GM21717 (cell line): ENCODE measurements at regions not wholly inside any gene's neighbourhood (a gene's known extent, or its start where the extent isn't known, plus 50 kb on each side); places are given as distances from the start of the nearest gene placed in this dataset.

Experiments
- ATAC-seq: cut with Tn5 transposase; IDR thresholded peaks from one replicate; pipeline ENCODE4 v1.9.1; 2021; ENCODE audit warnings: mild to moderate bottlenecking, moderate library complexity; ENCODE audit not compliant: unreplicated experiment

DNA sequence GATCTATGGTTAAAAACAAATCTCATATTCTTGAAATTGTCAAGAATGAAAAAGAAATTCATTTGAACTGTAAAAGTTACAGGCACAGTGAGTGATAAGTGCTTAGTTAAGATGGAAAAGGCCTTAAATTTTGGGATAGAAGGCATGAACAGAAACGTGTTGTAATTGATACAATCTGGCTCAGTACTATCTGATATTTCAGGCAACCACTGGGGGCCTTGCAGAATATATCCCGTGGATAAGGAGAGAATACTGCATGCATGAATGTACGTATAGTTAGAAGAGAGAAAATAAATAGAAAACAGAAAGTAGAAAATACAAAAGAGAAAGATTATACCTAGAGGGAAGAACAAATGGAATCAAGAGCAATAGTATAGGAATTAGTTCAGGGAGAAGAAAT is 741.4 kb upstream of the CCDC54 start:
- ATAC-seq, result no peak

DNA sequence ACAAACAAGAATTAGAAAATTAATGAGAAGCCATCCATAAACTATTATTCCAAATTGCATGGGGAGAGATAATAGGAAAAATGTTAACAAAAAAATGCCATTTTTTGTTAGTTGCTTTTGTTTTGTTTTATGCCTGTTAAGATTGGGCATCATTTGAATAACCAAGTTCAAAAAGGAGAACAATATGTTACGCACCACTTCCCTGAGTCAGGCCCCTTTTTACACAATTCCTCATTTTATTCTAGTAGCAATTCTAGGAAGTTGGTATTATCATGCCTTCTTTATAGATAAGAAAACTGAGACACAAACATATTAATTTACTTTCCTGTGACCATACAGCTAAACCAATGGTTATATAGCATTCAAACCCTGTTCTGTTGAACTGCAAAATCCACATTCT is 736.9 kb upstream of the CCDC54 start:
- ATAC-seq, result no peak

DNA sequence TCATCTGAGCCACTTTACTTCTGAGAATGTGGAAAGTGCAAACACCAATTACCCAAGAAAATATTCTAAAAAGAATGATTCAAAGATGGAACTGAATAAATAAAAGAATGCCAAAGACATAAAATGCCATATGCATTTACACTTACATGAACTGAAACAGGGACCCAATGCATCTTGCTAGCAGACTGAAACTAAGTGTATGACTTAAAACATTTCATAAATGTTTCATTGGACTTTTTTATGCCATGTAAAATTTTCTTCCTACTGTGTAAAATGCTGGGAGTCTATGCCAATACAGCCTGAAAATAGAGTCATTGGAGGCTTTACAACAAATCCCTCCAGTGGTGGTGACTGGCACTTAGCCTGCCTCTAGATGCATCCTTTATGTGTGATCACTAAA is 735.1 kb upstream of the CCDC54 start:
- no peak for ATAC-seq

DNA sequence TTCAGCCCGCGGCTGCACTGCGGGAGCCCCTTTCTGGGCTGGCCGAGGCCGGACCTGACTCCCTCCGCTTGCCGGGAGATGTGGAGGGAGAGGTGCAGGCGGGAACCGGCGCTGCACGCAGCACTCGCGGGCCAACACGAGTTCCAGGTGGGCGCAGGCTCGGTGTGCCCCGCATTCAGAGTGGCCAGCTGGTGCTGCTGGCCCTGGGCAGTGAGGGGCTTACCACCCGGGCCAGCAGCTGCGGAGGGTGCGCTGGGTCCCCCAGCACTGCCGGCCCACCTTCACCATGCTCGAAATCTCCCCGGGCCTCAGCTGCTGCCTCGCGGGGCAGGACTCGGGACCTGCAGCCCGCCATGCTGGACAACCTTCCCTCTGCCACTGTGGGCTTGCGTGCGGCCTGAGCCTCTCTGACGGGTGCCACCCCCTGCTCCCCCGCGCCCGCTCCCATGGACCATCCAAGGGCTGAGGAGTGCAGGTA is 733.5 kb upstream of the CCDC54 start:
- no peak for ATAC-seq

DNA sequence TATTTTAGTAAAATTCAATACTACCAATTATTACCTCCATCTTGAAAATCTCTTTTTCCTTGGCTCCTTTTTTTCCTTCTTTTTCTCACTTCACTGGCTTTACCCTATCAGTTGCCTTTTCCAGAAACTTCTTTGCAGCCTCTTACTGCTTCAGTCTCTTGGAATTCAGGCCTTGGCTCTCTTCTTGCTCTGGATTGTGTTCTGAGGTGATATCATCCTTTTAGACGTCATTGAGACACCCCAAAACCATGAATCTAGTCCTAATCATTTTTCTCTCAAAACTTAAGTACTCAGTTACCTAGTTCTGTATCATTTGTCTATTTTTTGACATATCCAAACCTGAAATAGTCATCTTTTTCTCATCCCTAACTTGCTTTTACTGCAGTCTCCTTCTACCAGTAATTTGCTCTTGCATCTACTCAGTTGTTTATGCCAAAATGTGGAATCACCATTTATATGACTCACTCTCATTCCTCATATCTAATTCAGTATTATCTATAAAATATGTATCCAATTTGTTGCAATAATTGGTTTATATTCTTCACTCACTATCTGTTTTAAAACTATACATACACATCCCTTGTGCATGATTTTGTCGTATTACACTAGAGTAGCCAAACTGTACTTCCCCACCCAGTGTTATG is 703.2 kb upstream of the CCDC54 start:
- ATAC-seq, result no peak

GRCh38 chr3:106675451-106675850 is 701.8 kb upstream of the CCDC54 start:
- no peak for ATAC-seq

GRCh38 chr3:106678657-106679390 is 698.4 kb upstream of the CCDC54 start:
- ATAC-seq, result no peak

GRCh38 chr3:106683953-106684620 is 693.2 kb upstream of the CCDC54 start:
- ATAC-seq, result no peak

DNA sequence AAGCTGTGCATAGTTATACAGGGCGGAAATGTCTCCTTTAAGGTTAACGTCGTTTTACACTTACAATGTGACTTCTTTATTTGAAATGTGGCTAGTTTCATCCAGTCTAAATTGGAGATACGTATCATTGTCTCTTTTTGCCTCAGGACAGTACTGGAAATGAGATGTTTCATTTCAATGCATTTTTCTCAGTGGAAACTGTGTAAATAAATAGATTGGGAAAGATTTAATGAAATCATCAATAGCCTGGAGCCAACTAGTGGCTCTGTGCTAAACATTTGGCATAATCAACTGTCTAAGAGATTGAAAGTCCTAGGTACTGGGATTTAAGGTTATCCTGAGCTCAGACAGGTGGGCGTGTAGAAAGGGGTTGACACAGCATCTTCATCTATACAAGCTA is 691.5 kb upstream of the CCDC54 start:
- no peak for ATAC-seq

- ATAC-seq, result no peak
Observed at GRCh38 chr3:106687905-106688304, 689.3 kb upstream of the CCDC54 start.

DNA sequence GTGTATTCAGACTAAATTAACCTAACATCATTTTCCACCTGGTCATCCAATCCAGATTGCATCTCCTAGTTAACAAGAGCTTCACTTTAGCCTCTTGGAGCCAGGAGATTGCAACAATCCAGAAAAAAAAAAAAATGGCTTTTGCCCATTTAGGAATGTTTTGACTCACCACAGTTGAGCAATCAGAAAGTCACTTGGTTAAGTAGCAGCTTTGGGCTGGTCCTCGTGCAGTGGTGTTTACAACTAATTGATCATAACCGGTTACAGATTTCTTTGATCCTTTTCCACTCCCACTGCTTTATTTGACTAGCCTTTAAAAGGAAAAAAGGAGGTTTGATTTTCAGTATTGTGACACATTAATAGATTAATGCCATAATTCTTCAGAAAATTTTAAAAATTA is 688.8 kb upstream of the CCDC54 start:
- ATAC-seq, result no peak

DNA sequence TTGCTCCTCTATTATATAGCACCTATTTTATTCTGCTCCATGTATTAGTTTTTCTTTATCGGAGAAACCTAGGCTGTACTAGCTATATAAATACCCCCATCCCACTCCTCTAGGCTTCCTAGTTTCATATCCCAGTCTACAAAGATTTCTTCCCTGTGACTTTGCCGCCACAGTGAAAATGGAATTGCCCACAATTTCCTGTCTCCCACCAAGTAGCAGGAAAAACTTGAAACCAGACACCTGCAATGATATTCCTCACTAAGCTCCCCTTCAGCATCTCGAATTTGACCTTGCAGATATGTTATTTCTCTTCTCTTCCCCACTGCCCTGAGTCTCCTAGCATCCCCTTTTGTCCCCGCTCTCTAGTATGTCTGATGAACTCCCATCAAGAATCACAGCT is 685.8 kb upstream of the CCDC54 start:
- ATAC-seq, result no peak

DNA sequence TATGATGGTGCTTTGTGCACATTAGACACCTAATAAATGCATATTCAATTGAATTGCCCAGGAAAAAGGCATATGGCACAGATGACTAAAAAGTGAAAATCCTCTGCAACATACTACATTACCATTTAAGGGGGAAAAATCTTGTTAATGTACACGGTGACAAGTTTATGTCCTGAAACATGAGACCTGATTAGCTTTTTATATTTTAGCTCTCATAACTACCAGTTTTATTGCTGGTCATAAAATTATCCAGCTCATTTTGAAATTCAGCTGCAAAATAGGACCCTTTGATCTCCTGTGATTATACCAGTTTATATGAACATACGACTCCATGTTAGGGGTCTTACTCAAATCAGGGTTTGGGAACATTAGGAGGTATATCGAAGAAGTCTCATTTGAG is 684.6 kb upstream of the CCDC54 start:
- no peak for ATAC-seq

DNA sequence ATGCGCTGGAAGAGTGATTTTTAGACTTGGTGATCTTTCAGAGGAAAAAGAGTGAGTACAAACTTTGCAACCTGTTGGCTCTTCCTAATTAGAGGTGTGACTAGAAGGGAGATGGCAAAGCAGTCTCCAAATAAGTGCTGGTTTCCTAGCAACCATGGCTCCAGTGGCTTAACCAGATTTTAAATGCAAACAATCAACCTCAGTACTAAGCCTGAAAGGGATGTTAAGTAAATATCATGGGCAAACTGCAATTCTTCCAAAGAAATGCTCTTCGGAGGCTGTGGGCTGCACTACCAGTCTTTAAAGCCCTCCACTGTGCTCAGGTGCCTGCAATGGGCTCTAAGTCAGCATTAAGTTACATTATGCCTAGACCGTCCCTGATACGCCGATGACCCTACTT is 678.1 kb upstream of the CCDC54 start:
- ATAC-seq, result no peak

DNA sequence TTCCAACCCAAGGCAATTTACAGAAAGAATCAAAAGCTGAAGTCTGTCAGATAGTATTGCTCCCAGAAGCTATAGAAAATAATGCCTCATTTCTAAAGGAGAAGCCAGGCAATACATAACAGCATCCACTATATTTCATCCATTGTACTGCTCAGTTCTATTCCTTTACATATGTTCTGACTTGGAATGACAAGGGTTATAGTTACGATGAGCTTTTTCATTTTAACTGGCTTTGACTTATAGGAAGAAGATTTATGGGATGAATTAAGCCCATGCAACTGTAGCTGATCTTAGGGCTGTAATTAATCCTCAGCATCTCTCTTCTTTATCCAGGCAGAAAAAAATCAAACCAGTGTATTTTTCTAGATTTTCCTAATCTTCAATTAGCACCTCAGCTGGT is 676.3 kb upstream of the CCDC54 start:
- no peak for ATAC-seq

- ATAC-seq, result no peak
Observed at GRCh38 chr3:106703524-106703923, 673.7 kb upstream of the CCDC54 start.

DNA sequence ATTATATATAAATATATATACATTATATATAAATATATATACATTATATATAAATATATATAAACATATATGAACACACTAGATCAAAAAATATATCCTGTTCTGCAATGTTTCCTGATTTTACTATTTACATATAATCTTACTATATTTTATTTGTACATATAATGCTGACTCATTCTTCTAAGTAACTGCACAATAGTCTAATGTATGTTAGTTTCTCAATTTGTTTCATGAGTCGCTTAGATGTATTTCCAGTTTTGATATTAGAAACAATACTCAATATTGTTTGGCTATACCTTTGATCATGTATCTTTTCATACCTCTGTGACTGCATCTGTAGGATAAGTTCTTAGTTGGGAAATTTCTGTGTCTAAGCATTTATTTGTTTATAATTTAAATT is 669.9 kb upstream of the CCDC54 start:
- ATAC-seq, result no peak

DNA sequence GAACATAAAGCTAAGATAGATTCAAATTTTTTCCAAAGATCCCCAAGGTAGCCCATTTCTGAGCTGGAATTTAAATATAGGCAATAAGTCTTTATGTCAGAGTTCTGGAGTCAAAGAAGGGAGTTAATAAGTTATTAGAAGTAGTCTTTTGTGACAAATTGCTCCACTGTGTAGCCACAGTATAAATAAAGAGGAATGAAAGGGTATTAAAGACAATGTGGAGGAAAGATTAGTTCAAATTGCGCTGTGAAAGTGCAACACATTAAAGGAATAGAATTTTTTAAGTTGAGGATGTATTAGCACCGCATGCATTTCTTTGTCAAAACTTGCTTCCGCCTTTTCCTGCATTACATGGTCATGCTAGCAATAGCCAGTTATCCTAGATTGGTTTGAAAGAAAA is 666.6 kb upstream of the CCDC54 start:
- no peak for ATAC-seq

DNA sequence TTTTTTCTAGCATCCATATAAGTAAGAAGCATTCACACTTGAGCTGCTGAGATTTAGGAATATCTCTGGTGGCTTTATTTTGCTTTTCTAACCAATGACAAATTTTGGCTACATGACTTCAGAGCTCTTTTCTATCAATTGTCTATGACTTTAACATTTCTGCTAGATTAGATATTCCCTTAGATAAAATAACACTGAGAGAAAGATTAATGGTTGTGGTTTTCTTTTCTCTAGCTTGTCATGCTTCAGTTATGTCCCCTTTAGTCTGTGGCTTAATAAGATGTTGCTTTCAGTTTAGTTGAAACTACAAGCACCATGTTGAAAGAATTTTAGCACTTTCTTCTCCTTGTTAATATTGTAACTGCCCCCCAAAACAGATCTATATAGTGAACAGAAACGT is 665.6 kb upstream of the CCDC54 start:
- no peak for ATAC-seq

GRCh38 chr3:106714400-106714799 is 662.8 kb upstream of the CCDC54 start:
- ATAC-seq, result no peak

GRCh38 chr3:106715286-106715685 is 662.0 kb upstream of the CCDC54 start:
- ATAC-seq, result no peak

DNA sequence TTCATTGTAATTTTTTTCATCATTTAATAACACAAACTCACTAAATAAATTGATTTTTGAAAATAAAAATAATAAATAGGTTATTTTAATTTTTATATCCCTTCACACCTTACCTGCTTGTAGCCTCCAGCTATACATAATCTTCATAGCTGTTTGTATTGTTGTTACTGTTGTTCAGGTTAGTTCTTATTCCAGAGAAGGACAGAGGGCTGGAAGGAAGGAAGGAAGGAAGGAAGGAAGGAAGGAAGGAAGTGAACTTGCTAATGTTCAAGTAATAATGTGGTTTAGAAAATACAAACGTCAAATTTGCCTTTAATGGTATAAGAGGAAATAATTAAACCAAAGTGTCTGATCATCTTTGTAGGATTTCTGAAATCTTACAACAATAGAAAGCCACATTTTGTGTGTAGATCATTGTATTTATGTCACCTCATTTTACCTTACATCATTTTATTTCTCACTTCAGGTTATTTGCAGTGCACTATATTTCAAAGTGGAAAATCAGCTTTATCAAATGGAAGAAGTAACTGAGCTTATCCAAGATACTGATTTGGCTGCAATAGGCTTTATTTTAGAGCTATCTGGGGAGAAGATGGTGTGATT is 660.0 kb upstream of the CCDC54 start:
- no peak for ATAC-seq
